HT1080 (cell line): ENCODE measurements at regions not wholly inside any gene's neighbourhood (a gene's known extent, or its start where the extent isn't known, plus 50 kb on each side); places are given as distances from the start of the nearest gene placed in this dataset.
"Not testable (repeated sequence)": the region's sequence is repeated elsewhere in the genome, so short reads cannot be mapped to it uniquely, and the experiment has no call there.

Source experiments
- DNase-seq: peaks from one replicate; pipeline ENCODE4 v3.0.0-alpha.2; 2015; ENCODE audit warnings: low read depth

DNA sequence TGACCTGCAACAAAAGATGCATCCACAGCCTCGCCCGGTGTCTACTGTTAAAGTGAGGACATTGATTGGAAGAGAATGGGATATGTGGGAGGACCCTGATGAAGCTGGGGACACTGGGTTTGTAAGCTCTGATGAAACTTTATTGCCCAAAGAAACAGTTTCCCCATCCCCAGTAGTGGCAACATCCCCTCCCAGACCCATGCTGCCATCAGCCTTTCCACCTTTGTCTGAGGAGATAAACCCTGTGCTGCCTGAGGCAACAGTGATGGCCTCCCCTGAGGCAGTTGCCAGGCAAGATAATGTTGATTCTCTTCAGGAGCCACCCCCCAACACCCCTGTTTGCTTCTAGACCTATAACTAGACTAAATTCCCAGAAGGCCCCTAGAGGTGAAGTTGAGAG lies 234.0 kb downstream of the TFAP2B start:
- DNase-seq = not testable (repeated sequence)

DNA sequence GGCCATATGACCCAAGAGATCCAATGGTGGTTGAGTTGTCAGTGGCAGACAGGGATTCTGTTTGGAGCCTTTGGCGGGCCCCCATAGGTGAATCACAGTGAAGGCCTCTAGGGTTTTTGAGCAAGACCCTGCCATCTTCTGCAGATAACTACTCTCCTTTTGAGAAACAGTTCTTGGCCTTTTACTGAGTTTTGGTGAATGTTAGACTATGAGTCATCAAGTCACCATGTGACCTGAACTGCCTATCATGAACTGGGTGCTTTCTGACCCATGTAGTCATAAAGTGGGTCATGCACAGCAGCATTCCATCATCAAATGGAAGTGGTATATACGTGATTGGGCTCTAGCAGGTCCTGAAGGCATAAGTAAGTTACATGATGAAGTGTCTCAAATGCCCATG lies 236.6 kb downstream of the TFAP2B start:
- not testable (repeated sequence) for DNase-seq

DNA sequence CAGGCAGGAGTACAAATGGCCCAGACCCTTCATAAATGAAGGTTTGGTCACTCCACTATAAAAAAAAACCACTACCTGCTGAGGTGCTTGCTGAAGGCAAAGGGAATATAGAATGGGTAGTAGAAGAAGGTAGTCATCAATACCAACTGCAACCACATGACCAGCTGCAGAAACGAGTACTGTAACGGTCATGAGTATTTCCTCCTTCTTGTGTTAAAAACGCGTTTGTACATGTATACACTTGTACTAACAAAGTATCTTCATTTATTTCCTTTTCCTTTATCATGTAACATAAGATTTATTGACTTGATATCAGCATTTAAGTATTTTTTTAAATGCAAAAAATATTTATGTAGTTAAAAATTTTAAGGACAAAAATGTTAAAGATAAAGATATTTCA lies 238.6 kb downstream of the TFAP2B start:
- no peak for DNase-seq

DNA sequence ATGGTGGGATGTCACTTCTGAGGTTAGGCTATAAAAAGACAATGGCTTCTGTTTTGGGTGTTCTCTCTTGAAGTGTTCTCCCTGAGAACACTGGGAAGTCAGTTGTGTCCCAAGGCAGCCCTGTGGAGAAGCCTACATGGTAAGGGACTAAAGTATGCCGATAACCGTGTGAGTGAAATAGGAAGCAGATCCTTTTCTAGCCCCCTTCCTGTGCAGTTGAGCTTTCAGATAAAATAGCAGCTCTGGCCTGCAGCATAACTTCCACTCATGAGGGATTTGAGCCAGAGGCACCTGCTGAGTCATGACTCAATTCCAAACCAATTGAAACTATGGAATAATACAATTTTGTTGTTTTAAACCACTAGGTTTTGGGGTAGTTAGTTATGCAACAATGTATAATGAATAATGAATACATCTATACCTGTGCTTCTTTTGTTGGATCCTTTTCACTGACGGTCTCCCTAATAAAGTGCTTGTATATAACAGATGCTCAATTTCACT lies 241.6 kb downstream of the TFAP2B start:
- DNase-seq = no peak

DNA sequence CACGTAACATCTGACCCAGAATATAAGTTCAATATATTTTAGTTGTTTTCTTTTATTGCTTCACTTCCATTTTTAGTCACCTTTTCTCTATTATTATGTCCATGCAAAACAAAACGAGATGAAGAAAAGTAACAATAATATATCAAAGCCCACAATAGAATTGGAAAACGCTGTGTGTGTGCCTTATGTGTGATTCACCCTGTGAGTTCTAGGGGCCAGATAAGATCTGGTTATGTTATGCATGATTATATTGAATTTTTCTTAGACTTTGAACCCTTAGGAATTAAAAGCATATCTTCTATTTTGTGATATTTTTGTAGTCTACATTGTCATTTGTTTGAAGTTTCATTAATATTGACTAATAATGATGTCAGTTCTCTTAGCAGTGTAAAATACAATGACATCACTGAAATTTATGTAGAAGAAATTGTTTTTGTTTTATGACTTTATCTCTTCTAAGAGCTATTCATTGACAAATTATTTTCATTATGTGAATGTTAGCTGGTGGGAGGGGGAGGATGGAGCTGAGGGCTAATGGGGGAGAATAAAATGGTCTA lies 243.6 kb downstream of the TFAP2B start:
- DNase-seq = no peak

DNA sequence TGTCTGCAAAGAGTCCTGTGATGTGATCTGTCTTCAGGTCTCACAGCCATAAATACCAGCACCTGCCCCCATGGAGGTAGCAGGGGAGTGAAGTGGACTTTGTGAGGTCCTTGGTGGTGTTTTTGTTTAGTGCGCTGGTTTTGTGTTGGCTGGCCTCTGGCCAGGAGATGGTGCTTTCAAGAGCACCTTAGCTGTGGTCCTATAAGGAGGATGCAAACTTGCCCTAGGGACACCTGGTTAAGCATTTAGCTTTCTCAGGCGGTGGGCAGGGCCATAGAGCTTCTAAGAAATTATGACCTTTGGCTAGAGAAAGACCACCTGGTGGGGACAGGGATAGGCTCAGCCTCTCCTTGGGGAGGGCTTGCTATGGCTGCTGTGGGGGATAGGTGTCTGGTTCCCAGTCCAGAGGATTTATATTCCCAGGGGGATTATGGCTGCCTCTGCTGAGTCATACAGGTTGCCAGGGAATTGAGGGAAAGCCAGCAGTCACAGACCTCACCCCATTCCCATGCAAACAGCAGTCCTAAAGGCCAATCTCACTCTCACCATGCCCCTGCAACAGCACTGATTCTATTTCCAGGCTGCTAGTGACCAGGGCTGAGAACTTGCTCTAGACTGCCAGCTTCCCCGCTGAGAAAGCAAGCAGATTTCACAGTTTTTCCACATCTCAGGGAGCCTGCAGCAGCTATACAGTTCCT lies 259.3 kb downstream of the TFAP2B start:
- DNase-seq = peak; percentile 15

DNA sequence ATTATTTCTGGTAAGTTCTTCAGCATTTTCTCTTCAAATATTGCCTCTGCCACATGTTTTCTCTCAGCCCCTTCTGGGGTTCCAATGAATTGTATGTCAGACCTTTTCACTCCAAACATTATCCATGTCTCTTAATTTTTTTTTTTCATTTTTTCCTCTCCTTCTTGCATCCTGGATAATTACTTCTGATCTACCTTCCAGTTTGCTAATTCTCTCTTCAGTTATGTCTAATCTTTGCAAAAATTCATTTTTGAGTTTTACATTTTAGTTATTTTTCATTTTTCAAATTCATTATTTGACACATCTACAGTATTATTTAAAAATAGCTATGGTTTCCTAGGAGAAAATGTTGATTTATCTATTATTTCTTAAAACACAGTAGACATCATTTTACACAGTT lies 271.7 kb downstream of the TFAP2B start:
- no peak for DNase-seq

DNA sequence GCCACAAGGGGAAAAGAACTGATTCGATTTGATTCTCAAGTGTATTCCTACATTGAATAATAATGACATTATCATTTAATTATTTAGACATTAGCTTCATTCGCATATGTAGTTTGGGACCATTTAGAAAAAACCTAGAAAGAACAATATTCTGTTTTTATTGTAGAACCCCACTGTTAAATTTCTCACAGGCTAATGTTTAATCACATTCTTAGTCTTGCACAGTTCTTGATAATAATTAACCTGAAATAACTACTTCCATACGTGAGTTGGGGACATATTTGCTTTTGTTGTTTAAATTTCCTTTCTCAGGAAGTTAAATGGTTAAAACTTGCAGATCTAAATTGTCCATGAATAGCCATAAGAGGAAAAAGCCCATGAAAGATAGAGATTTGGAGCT lies 275.2 kb downstream of the TFAP2B start:
- no peak for DNase-seq

DNA sequence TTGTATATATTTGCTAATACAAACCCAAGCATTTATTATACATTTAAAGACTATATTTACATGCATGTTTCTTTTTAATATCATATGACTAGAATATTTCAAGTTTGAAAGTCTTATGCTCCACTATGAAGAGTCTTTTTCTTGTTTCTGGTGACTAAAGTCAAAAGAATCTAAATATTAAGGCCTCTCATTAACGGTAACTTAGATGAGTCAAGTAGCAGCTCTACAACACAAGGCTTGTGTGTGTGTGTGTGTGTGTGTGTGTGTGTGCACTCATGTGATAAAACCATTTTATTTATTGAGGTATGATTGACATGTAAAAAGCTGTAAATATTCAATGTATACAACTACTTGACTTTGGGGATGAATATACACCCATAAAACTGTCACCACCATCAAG lies 275.6 kb downstream of the TFAP2B start:
- DNase-seq = no peak

DNA sequence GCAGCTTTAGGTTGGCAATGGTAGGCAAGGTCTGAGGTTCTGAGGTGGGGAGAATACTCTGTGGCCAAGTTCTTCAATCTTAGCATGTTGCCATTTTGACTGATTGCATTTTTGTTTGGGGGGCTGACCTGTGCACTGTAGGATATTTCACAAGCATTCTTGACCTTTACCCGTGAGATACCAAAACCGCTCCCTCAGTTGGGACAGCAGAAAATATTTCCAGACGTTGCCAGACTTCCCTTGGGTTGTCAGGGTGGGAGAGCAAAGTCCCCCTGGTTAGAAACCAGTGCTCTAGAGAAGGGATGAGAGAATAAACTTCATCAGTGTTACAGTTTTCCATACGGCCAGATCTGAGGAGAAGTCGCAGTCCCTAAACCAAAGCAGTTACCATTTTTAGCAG lies 279.6 kb downstream of the TFAP2B start:
- DNase-seq = no peak

DNA sequence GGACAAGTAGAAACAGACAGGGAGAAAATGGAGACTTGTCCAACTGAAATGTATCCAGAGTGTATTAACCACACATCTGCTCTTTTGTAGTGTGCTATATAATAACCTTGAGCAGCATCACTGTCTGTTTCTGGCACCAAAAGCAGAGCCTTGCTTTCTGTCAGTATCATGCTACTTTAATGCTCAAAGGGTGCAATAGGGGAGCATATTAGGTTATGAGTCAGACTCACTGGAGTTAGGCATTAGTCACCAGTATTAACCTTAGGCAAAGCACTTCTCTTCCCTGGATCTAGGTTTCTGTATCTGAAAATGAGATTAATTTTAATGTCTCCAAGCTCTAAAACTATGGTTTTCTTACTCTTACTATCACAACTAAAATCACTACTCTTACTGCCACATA lies 280.1 kb downstream of the TFAP2B start:
- peak; percentile 17 for DNase-seq

DNA sequence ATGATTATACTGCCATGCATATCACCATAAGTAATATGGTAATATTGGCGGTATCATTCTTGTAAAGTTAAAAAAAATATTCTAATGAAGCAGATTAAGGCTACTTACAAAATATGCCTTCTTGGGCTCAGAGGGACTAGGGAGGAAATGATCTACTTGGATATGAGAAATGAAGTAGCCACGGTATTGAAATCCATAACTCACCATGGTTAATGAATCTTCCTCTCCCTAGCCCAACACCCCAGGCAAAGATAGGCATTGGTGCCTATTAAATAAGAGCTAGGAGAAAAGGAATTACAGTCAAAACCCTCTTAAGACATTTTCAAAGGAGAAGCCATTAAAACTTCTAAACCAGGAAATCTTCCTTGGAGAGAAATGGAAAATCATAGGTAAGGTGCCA lies 280.5 kb downstream of the TFAP2B start:
- no peak for DNase-seq

DNA sequence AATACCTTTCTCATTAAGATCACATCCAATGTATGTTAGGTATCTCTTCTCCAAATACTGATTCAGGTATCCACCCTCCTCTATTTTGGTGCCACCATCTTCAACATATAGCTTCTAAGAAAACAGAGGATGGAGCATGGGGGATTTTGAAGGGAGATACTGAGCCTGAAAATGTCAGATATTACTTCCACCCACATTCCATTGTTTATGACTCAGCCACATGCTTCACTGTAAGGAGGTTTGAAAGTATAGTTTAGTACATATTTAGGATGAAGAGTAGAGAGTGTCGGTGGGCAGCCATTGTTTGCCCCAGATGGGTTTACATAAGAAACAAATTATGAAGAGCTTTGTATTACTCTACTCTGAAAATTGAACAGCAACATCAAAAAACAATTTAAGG lies 286.7 kb downstream of the TFAP2B start:
- no peak for DNase-seq

DNA sequence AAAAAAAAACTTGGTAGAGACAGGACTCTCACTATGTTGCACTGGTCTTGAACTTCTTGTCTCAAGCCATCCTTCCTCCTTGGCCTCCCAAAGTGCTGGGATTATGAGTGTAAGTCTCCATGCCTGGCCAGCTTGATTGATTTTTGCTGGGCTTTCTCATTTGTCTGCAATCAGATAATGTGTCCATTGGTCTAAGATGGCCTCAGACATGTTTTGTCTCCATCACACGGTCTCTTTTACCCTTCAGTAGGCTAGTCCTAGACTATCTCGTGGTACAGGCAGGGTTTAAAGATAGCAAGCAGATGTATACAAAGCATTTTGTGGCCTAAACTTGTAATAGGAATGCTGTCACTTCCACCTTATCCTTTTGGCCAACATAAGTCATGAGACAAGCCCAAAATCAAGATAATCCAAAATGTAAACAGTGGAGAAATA lies 289.1 kb downstream of the TFAP2B start:
- no peak for DNase-seq

DNA sequence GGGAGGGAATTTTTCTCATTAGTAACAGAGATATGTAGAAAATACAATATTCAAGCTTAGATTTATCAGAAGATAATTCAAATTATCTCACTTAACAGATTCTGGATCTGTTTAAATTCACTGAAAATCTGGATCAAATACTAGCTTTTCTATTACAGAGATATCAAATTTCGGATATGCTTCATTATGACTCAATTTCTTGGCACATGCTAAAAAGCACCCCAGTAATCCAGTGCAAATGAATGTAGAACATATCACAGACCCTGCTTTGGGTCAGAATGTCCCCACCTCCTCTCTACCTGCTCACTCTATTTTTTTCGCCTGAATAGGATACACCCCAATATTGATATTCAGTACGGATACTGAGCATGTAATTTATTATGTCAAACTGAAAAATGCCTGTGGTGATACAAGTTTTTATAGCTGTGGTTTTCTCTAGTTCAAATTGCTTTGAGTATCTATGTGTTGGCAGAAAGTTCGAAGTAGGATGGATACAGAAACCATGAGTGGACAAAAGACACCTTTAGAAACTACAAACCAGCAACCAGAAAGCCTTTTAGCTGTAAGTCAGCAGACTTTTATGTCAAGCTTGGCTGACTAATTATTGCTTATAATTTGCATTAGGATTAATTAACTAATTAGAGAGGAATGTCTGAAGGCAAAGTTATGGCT lies 290.0 kb downstream of the TFAP2B start:
- DNase-seq = peak; percentile 10

DNA sequence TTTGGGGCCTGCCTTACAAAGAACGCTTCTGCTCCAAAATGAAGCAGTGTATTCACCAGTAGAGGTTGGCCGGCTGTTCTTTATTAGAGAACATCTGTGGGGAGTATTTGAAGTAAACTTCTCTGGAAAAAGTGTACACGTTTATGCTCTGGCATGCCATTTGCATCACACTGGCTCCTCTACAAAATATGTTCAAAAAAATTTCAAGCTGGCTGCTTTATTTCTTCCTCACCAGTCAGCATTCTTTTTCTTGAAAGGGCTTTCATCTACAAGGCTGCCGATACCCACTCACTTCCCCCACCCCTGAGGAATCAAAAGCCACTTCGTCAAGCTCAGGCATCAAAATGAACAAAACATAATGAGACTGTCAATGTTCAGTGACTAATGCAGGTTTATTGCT lies 294.1 kb downstream of the TFAP2B start:
- no peak for DNase-seq

DNA sequence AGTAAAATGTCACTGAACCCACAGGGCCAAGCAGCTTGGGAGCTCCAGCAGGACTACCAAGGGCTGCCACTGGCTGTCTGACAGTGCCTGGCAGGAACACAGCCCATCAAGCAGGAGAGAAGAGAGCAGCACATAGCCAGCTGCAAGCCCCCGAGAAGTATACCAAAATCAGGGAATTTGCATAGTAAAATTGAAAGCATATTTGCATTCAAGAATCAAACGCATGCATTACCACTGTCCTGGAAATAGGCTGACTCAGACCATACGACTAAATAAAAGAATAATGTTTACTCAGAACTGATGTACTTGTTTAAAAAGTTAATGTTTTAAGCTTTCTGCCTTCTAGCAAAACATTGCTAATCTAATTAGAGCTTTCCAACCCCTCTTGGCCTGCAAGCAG lies 298.1 kb downstream of the TFAP2B start:
- no peak for DNase-seq

DNA sequence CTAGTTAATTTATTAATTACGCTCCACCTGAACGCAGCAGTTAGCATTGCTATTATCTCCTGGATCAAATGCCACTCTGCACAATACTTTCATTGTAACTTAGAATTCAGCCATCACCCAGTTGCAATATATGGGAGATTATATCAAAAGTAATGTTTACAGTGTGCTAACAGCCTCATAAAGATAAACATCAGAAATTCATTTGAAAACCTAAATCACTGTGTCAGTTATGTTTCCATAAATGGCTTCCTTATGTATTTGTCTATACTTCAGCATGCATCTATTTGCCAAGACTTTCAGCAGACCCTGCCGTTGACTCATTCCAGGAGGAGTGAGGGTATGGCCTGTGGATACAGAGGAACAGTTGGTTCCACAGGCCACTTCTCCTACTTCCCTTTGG lies 300.1 kb downstream of the TFAP2B start:
- DNase-seq = no peak

DNA sequence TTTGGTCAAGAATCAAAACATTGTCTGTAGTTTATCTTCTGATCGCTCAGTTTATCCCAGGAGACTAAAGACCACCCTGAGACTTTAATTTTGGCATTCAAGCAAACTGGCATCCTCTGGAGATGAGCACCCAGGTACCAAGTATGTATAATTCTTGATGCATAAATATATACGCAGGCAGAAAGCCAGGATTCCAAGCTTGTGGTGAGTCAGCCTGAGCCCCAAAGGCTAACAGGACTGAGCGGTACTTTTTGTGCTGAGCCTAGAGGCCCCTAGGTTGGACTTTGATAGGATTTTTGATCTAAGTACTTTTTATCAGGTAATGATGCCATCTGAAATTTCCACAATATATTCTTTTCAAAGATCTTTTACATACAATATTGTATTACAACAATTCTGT lies 301.3 kb downstream of the TFAP2B start:
- DNase-seq = no peak

DNA sequence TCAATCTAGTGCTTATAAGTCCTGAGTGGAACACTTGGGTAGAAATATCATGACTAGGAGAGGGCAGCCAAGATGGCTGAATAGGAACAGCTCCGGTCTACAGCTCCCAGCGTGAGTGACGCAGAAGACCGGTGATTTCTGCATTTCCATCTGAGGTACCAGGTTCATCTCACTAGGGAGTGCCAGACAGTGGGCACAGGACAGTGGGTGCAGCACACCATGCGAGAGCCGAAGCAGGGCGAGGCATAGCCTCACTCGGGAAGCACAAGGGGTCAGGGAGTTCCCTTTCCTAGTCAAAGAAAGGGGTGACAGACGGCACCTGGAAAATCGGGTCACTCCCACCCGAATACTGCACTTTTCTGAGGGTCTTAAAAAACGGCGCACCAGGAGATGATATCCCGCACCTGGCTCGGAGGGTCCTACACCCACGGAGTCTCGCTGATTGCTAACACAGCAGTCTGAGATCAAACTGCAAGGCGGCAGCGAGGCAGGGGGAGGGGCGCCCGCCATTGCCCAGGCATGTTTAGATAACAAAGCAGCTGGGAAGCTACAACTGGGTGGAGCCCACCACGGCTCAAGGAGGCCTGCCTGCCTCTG lies 302.8 kb downstream of the TFAP2B start:
- not testable (repeated sequence) for DNase-seq

DNA sequence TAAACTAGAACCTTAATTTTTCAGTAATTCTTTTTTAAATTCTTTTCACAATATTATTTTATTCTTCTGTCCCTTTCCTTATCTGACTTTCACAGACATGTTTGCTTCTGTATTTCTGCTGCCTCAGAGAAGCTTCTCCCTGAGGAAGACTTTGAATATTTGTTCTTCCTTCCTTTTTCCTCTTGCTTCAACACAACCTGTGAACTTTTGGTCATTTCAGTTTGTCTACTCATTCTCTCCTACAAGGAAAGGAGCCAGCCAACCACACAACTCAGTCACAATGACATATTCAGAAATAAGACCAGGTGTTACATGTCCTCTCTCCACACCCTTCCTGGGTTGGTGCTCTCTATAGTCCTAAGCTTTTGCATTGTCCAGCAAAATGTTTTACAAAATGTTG lies 310.4 kb downstream of the TFAP2B start:
- DNase-seq = no peak

DNA sequence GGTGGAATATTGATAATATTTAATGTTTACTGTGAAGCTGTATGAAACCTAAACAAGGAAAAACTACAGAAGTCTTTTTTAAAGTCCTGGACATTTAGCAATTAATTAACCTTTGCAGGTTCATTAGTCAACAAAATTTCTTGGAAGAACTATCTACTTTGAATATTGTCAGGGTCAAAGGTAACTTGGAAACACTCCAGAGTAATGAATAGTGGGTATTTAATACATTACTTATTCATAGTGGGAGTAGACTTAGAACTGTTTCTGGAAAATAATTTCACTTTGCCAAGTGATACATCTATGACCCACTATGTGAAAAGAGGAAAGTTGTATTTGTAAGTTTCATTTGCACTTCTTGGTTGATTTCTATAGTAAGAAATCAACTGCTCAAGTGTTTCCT lies 319.1 kb downstream of the TFAP2B start:
- DNase-seq = no peak
